ENCODE measurements at regions not wholly inside any gene's neighbourhood (a gene's known extent, or its start where the extent isn't known, plus 50 kb on each side); places are given as distances from the start of the nearest gene placed in this dataset.

- DNase-seq, result no peak
Observed at GRCh38 chr18:78393086-78393862, 586.3 kb upstream of the SALL3 start.

- no peak for DNase-seq
Observed at GRCh38 chr18:78396077-78396476, 583.5 kb upstream of the SALL3 start.

- no peak for DNase-seq
Observed at GRCh38 chr18:78396756-78397155, 582.9 kb upstream of the SALL3 start.

- no peak for DNase-seq
Observed at GRCh38 chr18:78399992-78400503, 579.6 kb upstream of the SALL3 start.

GRCh38 chr18:78402440-78402839 lies 577.2 kb upstream of the SALL3 start:
- no peak for DNase-seq

GRCh38 chr18:78402966-78403365 lies 576.7 kb upstream of the SALL3 start:
- DNase-seq, result no peak

GRCh38 chr18:78403371-78403770 lies 576.2 kb upstream of the SALL3 start:
- DNase-seq, result no peak

- DNase-seq, result no peak
Observed at GRCh38 chr18:78405763-78406162, 573.9 kb upstream of the SALL3 start.

GRCh38 chr18:78406743-78407465 lies 572.7 kb upstream of the SALL3 start:
- no peak for DNase-seq

- DNase-seq, result no peak
Observed at GRCh38 chr18:78407466-78407844, 572.2 kb upstream of the SALL3 start.

- DNase-seq, result no peak
Observed at GRCh38 chr18:78408623-78409022, 571.0 kb upstream of the SALL3 start.

- DNase-seq, result no peak
Observed at GRCh38 chr18:78410094-78410786, 569.4 kb upstream of the SALL3 start.

GRCh38 chr18:78411539-78411938 lies 568.1 kb upstream of the SALL3 start:
- no peak for DNase-seq

GRCh38 chr18:78414302-78414701 lies 565.3 kb upstream of the SALL3 start:
- DNase-seq, result no peak

- no peak for DNase-seq
Observed at GRCh38 chr18:78416853-78417252, 562.8 kb upstream of the SALL3 start.

- no peak for DNase-seq
Observed at GRCh38 chr18:78418379-78418778, 561.2 kb upstream of the SALL3 start.

- DNase-seq, result no peak
Observed at GRCh38 chr18:78419171-78419570, 560.4 kb upstream of the SALL3 start.

- DNase-seq, result no peak
Observed at GRCh38 chr18:78420116-78420515, 559.5 kb upstream of the SALL3 start.

- no peak for DNase-seq
Observed at GRCh38 chr18:78421392-78421791, 558.2 kb upstream of the SALL3 start.

- no peak for DNase-seq
Observed at GRCh38 chr18:78422336-78422735, 557.3 kb upstream of the SALL3 start.

- DNase-seq, result no peak
Observed at GRCh38 chr18:78423811-78424210, 555.8 kb upstream of the SALL3 start.

GRCh38 chr18:78424403-78425018 lies 555.1 kb upstream of the SALL3 start:
- no peak for DNase-seq

- no peak for DNase-seq
Observed at GRCh38 chr18:78425019-78425412, 554.6 kb upstream of the SALL3 start.

All from NCI-H524 (cell line).